ENCODE measurements at regions not wholly inside any gene's neighbourhood (a gene's known extent, or its start where the extent isn't known, plus 50 kb on each side); places are given as distances from the start of the nearest gene placed in this dataset.

- TF ChIP-seq POLR2A (IDR thresholded peaks at IDR 0.05) (no peak), CTCF (IDR thresholded peaks at IDR 0.05) (no peak)
Measured at GRCh38 chr6:166853371-166854325, 102.7 kb downstream of the RNASET2 start.
